NT2/D1 (cell line): ENCODE measurements at regions not wholly inside any gene's neighbourhood (a gene's known extent, or its start where the extent isn't known, plus 50 kb on each side); places are given as distances from the start of the nearest gene placed in this dataset.
"Not testable (repeated sequence)": the region's sequence is repeated elsewhere in the genome, so short reads cannot be mapped to it uniquely, and the experiment has no call there.

ENCODE experiments used
- DNase-seq: peaks from one replicate; pipeline ENCODE4 v3.0.0-alpha.2; 2011; ENCODE audit warnings: low read depth, low spot score
- H3K27me3 ChIP-seq: 2 replicates; pipeline ENCODE4 v1.6.0; 2011; ENCODE audit warnings: mild to moderate bottlenecking; ENCODE audit not compliant: insufficient read length, insufficient read depth
- H3K36me3 ChIP-seq: 2 replicates; pipeline ENCODE4 v1.6.1; 2011; ENCODE audit warnings: mild to moderate bottlenecking, low read length, mixed read lengths; ENCODE audit not compliant: insufficient read depth, insufficient read length
- H3K4me1 ChIP-seq: 2 replicates; pipeline ENCODE4 v1.5.1; 2011; ENCODE audit not compliant: insufficient read depth, insufficient read length
- H3K4me3 ChIP-seq: 2 replicates; pipeline ENCODE4 v1.5.1; 2011; ENCODE audit warnings: low read depth; ENCODE audit not compliant: insufficient read length
- H3K9ac ChIP-seq: 2 replicates; pipeline ENCODE4 v1.6.0; 2011; ENCODE audit warnings: low read depth; ENCODE audit not compliant: insufficient read length
- H3K9me3 ChIP-seq: 2 replicates; pipeline ENCODE4 v1.5.1; 2011; ENCODE audit warnings: mild to moderate bottlenecking, low read length; ENCODE audit not compliant: insufficient read depth
- SUZ12 ChIP-seq: IDR thresholded peaks from 2 replicates; pipeline ENCODE4 v1.6.1; 2011; ENCODE audit not compliant: insufficient read length, insufficient read depth; ENCODE audit errors: extremely low read depth
- YY1 ChIP-seq: IDR thresholded peaks from 2 replicates; pipeline ENCODE4 v1.6.1; 2011; ENCODE audit not compliant: insufficient read length, insufficient read depth
- ZNF274 ChIP-seq: IDR thresholded peaks from 2 replicates; pipeline ENCODE4 v1.6.1; 2011; ENCODE audit warnings: mild to moderate bottlenecking, low read depth, low read length

- TF ChIP-seq YY1 (no peak), SUZ12 (no peak), ZNF274 (no peak)
- no peaks in the 10 kb centered on the region for H3K27me3 ChIP-seq
- H3K9ac ChIP-seq, result no peak overlapping the region
- DNase-seq, result peak; percentile 74
- no peak overlapping the region for H3K4me3 ChIP-seq
- no peaks in the 10 kb centered on the region for H3K36me3 ChIP-seq
- H3K9me3 ChIP-seq, result peaks cover 21% of the 10 kb centered on the region
- H3K4me1 ChIP-seq, result no peaks in the 10 kb centered on the region
Measured at GRCh38 chr7:7002418-7003062, 176.5 kb upstream of the CCZ1B start.

- no peak for DNase-seq
- no peak overlapping the region for H3K9ac ChIP-seq
- no peaks in the 10 kb centered on the region for H3K4me1 ChIP-seq
- no peak for TF ChIP-seq SUZ12
- no peak for TF ChIP-seq YY1
- TF ChIP-seq ZNF274, result no peak
- no peaks in the 10 kb centered on the region for H3K27me3 ChIP-seq
- peaks cover 5% of the 10 kb centered on the region for H3K9me3 ChIP-seq
- no peak overlapping the region for H3K4me3 ChIP-seq
- H3K36me3 ChIP-seq, result no peaks in the 10 kb centered on the region
Measured at GRCh38 chr7:7005303-7005702, 177.0 kb upstream of the C1GALT1 start.

GRCh38 chr7:7005949-7006348 is 176.4 kb upstream of the C1GALT1 start:
- not testable (repeated sequence) for H3K9ac ChIP-seq, H3K27me3 ChIP-seq, H3K4me3 ChIP-seq, H3K9me3 ChIP-seq, H3K36me3 ChIP-seq, H3K4me1 ChIP-seq, DNase-seq

DNA sequence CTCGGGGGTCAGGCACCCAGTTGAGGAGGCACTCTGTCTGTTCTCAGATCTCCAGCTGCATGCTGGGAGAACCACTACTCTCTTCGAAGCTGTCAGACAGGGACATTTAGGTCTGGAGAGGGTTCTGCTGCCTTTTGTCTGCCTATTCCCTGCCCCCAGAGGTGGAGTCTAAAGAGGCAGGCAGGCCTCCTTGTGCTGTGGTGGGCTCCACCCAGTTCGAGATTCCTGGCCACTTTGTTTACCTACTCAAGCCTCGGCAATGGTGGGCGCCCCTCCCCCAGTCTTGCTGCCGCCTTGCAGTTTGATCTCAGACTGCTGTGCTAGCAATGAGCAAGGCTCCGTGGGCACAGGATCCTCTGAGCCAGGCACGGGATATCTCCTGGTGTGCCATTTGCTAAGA is 171.1 kb upstream of the C1GALT1 start:
- DNase-seq, result peak; percentile 55
- H3K36me3 ChIP-seq, H3K4me3 ChIP-seq, H3K9ac ChIP-seq, H3K9me3 ChIP-seq, H3K27me3 ChIP-seq, H3K4me1 ChIP-seq: not testable (repeated sequence)

DNA sequence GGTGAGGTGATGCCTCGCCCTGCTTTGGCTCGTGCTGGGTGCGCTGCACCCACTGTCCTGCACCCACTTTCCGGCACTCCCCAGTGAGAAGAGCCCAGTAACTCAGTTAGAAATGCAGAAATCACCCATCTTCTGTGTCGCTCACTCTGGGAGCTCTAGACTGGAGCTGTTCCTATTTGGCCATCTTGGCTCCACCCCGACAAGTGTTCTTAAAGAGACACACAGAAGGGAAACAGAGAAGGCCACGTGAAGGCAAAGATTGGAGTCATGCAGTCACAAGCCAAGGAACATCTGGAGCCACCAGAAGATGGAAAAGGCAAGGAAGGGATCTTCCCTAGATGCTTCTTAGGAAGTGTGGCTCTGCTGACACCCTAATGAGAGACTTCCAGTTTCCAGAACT is 170.6 kb upstream of the C1GALT1 start:
- H3K4me3 ChIP-seq, H3K4me1 ChIP-seq, H3K9me3 ChIP-seq, H3K36me3 ChIP-seq, H3K27me3 ChIP-seq, H3K9ac ChIP-seq, DNase-seq: not testable (repeated sequence)

- Histone ChIP-seq H3K4me1 (no peaks in the 10 kb centered on the region), H3K27me3 (no peaks in the 10 kb centered on the region)
Measured at GRCh38 chr7:7014827-7015595, 167.3 kb upstream of the C1GALT1 start.

GRCh38 chr7:7017707-7018280 is 164.6 kb upstream of the C1GALT1 start:
- H3K36me3 ChIP-seq, result no peaks in the 10 kb centered on the region

More at GRCh38 chr7:7014827-7015595, 167.3 kb upstream of the C1GALT1 start:
- no peaks in the 10 kb centered on the region for H3K36me3 ChIP-seq
- peaks cover 10% of the 10 kb centered on the region; the same call in 1 of the 2 replicates for H3K9me3 ChIP-seq
- H3K4me3 ChIP-seq, result no peak overlapping the region
- DNase-seq, result no peak
- no peak overlapping the region for H3K9ac ChIP-seq
- TF ChIP-seq ZNF274 (no peak), YY1 (no peak), SUZ12 (no peak)

DNA sequence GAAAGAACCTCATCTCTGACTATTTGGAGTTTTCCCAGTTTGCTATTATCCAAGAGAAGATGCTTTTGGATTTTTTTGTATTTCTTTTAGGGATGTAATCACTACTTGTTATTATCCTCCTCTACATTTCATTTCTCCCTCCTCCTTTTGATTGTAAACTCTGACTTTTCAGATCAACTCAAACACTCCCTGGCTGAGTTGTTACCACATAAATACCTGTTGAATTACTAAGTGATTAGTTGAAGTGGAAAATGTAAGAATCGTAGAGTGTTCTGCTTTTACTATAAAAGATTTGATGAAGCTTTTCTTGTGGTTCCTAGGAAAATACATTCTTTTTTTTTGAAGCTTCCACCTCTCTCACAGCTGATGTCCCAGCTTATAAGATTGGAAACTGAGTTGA is 164.1 kb upstream of the C1GALT1 start:
- no peak for DNase-seq
- H3K9ac ChIP-seq, result no peak overlapping the region
- no peaks in the 10 kb centered on the region for H3K4me1 ChIP-seq
- no peaks in the 10 kb centered on the region for H3K36me3 ChIP-seq
- TF ChIP-seq SUZ12 (no peak), YY1 (no peak), ZNF274 (no peak)
- no peaks in the 10 kb centered on the region for H3K9me3 ChIP-seq
- no peaks in the 10 kb centered on the region for H3K27me3 ChIP-seq
- no peak overlapping the region for H3K4me3 ChIP-seq

More at GRCh38 chr7:7017707-7018280, 164.6 kb upstream of the C1GALT1 start:
- Histone ChIP-seq H3K4me3 (no peak overlapping the region), H3K9ac (no peak overlapping the region), H3K9me3 (no peaks in the 10 kb centered on the region), H3K4me1 (no peaks in the 10 kb centered on the region), H3K27me3 (no peaks in the 10 kb centered on the region)
- TF ChIP-seq ZNF274 (no peak), SUZ12 (no peak), YY1 (no peak)
- no peak for DNase-seq
